CD14-positive monocyte (primary cell): ENCODE measurements at regions not wholly inside any gene's neighbourhood (a gene's known extent, or its start where the extent isn't known, plus 50 kb on each side); places are given as distances from the start of the nearest gene placed in this dataset.

Source experiments
- DNase-seq, 3 donors: peaks; one replicate each; pipeline ENCODE4 v3.0.0-alpha.2; 2011 to 2022
- H2AFZ ChIP-seq: 2 replicates; pipeline ENCODE4 v1.6.0; 2012; ENCODE audit warnings: mild to moderate bottlenecking, low read depth, low read length, inconsistent platforms; ENCODE audit not compliant: insufficient read depth, poor library complexity, severe bottlenecking
- H3K27ac ChIP-seq, 2 donors: 1 replicate in 1 of 2; 2 replicates in 1 of 2; pipeline ENCODE4 v1.5.1; 2012 to 2013; ENCODE audit warnings: low read length in 2 of 2, control low read depth in 1 of 2, inconsistent platforms in 1 of 2, low read depth in 1 of 2, mild to moderate bottlenecking in 1 of 2
- H3K27me3 ChIP-seq, 2 donors: one replicate each; pipeline versions ENCODE4 v1.6.0 to v1.6.1; 2011 to 2013; ENCODE audit warnings: low read length in 2 of 2; ENCODE audit not compliant: control insufficient read depth in 2 of 2, insufficient read depth in 2 of 2
- H3K36me3 ChIP-seq, 2 donors: replicated peaks in 1 of 2; 1 replicate in 1 of 2; 2 replicates in 1 of 2; pipeline versions ENCODE4 v1.5.1 to v1.6.1; 2012 to 2013; ENCODE audit warnings: low read length in 2 of 2, control low read depth in 1 of 2, inconsistent platforms in 1 of 2, mild to moderate bottlenecking in 1 of 2; ENCODE audit not compliant: insufficient read depth in 2 of 2, control insufficient read depth in 1 of 2
- H3K4me1 ChIP-seq, 2 donors: 1 replicate in 1 of 2; 2 replicates in 1 of 2; pipeline versions ENCODE4 v1.5.1 to v1.6.1; 2012 to 2013; ENCODE audit warnings: low read length in 2 of 2, control low read depth in 1 of 2, inconsistent platforms in 1 of 2, mild to moderate bottlenecking in 1 of 2, moderate library complexity in 1 of 2; ENCODE audit not compliant: insufficient read depth in 2 of 2, control insufficient read depth in 1 of 2
- H3K4me2 ChIP-seq: replicated peaks from 2 replicates; pipeline ENCODE3; 2012; ENCODE audit warnings: low read length, moderate library complexity, mild to moderate bottlenecking; ENCODE audit not compliant: poor library complexity, severe bottlenecking; ENCODE audit errors: extremely low read depth
- H3K4me3 ChIP-seq, 3 experiments: fragments of 200-600 bp in 1 of 3; sonication (generic) in 1 of 3; replicated peaks in 1 of 3; 1 replicate in 2 of 3; 2 replicates in 1 of 3; pipeline ENCODE4 v1.5.1; 2011 to 2013; ENCODE audit warnings: low read length in 3 of 3, mild to moderate bottlenecking in 3 of 3, control low read depth in 2 of 3, low read depth in 2 of 3, inconsistent platforms in 1 of 3, moderate library complexity in 1 of 3
- H3K79me2 ChIP-seq: 2 replicates; pipeline ENCODE4 v1.6.0; 2012; ENCODE audit warnings: mild to moderate bottlenecking, control low read depth, inconsistent platforms, low read length, moderate library complexity; ENCODE audit not compliant: insufficient read depth
- H3K9ac ChIP-seq: 2 replicates; pipeline ENCODE4 v1.6.0; 2017; ENCODE audit warnings: low read length, mild to moderate bottlenecking; ENCODE audit not compliant: insufficient read depth, poor library complexity, severe bottlenecking
- H3K9me3 ChIP-seq, 2 donors: replicated peaks in 1 of 2; 1 replicate in 1 of 2; 2 replicates in 1 of 2; pipeline versions ENCODE4 v1.5.1 to v1.6.1; 2012 to 2013; ENCODE audit warnings: low read length in 2 of 2, control low read depth in 1 of 2; ENCODE audit not compliant: control insufficient read depth in 1 of 2, insufficient read depth in 1 of 2
- H4K20me1 ChIP-seq: 2 replicates; pipeline ENCODE4 v1.6.0; 2012; ENCODE audit warnings: mild to moderate bottlenecking, low read length, control low read depth, moderate library complexity; ENCODE audit not compliant: insufficient read depth
- H3K27ac Mint-ChIP-seq, 7 donors: one replicate each; pipeline ENCODE4 v1.8.0; 2020; ENCODE audit warnings: mild to moderate bottlenecking in 7 of 7, mixed read lengths in 7 of 7, moderate library complexity in 6 of 7, inconsistent platforms in 2 of 7
- H3K27me3 Mint-ChIP-seq, 3 donors: one replicate each; pipeline ENCODE4 v1.8.0; 2021 to 2022; ENCODE audit warnings: low read depth in 3 of 3, mild to moderate bottlenecking in 3 of 3, mixed read lengths in 3 of 3, moderate library complexity in 3 of 3, inconsistent platforms in 1 of 3
- H3K36me3 Mint-ChIP-seq, 2 donors: one replicate each; pipeline ENCODE4 v1.8.0; 2020; ENCODE audit warnings: mixed read lengths in 2 of 2, inconsistent platforms in 1 of 2, mild to moderate bottlenecking in 1 of 2
- H3K4me1 Mint-ChIP-seq: one replicate; pipeline ENCODE4 v1.8.0; 2020; ENCODE audit warnings: mild to moderate bottlenecking, mixed read lengths
- H3K4me3 Mint-ChIP-seq, 2 donors: one replicate each; pipeline ENCODE4 v1.8.0; 2020; ENCODE audit warnings: mild to moderate bottlenecking in 2 of 2, mixed read lengths in 2 of 2, moderate library complexity in 1 of 2
- H3K9me3 Mint-ChIP-seq, 7 donors: one replicate each; pipeline ENCODE4 v1.8.0; 2020 to 2022; ENCODE audit warnings: mixed read lengths in 7 of 7, mild to moderate bottlenecking in 6 of 7, moderate library complexity in 6 of 7, inconsistent platforms in 2 of 7
- CTCF ChIP-seq: fragments of 200-600 bp; IDR thresholded peaks from one replicate; pipeline ENCODE4 v1.8.0; 2022; ENCODE audit warnings: antibody characterized with exemption, mild to moderate bottlenecking
- WGBS: methylation state at CpG from one replicate; pipeline ENCODE4 v1.1.5; 2013; ENCODE audit warnings: missing lambda C conversion rate; ENCODE audit not compliant: insufficient coverage; 5-methylcytosine and 5-hydroxymethylcytosine counted together
- intact Hi-C, 2 donors: fragments of 100-400 bp; cut with micrococcal nuclease; formaldehyde crosslinking; loops; one replicate each; pipeline versions ENCODE4 v1.15.0 to v1.15.1; 2023

GRCh38 chr15:26472661-26473060, 300.2 kb downstream of the GABRB3 start:
- intact Hi-C loops: no loop called here
- Histone ChIP-seq H3K27ac (no peak overlapping the region), H3K4me2 (no peak overlapping the region), H3K9me3 (peaks cover 44 to 85% of the 10 kb centered on the region in 2 donors), H3K79me2 (no peaks in the 10 kb centered on the region), H4K20me1 (no peaks in the 10 kb centered on the region), H3K36me3 (no peaks in the 10 kb centered on the region), H2AFZ (no peak overlapping the region), H3K4me1 (no peaks in the 10 kb centered on the region), H3K27me3 (no peaks in the 10 kb centered on the region), H3K9ac (no peak overlapping the region), H3K4me3 (no peak overlapping the region)
- H3K9me3 Mint-ChIP-seq: peaks cover 13 to 47% (median 26%) of the 10 kb centered on the region in 7 donors
- DNase-seq: no peak
- H3K4me1 Mint-ChIP-seq: no peaks in the 10 kb centered on the region
- no peak for TF ChIP-seq CTCF
- H3K27me3 Mint-ChIP-seq: no peaks in the 10 kb centered on the region
- H3K4me3 Mint-ChIP-seq: no peak overlapping the region
- 93% methylated on average over 4 of the region's 5 CpGs for WGBS
- no peaks in the 10 kb centered on the region for H3K36me3 Mint-ChIP-seq
- no peak overlapping the region for H3K27ac Mint-ChIP-seq

- Histone ChIP-seq H3K4me1 (no peaks in the 10 kb centered on the region), H3K4me3 (no peak overlapping the region), H3K79me2 (no peaks in the 10 kb centered on the region), H4K20me1 (no peaks in the 10 kb centered on the region), H3K9ac (no peak overlapping the region), H2AFZ (no peak overlapping the region), H3K27ac (no peak overlapping the region), H3K4me2 (no peak overlapping the region), H3K36me3 (no peaks in the 10 kb centered on the region), H3K9me3 (peaks cover 43 to 64% of the 10 kb centered on the region in 2 donors), H3K27me3 (no peaks in the 10 kb centered on the region)
- Mint-ChIP-seq H3K27me3 (no peaks in the 10 kb centered on the region), H3K9me3 (peaks cover 21 to 61% (median 40%) of the 10 kb centered on the region in 7 donors), H3K27ac (no peak overlapping the region), H3K4me1 (no peaks in the 10 kb centered on the region), H3K36me3 (no peaks in the 10 kb centered on the region), H3K4me3 (no peak overlapping the region)
- no peak for DNase-seq
- WGBS: 89% methylated on average over 10 of the region's 13 CpGs
- intact Hi-C loops: no loop called here
- TF ChIP-seq CTCF: no peak
Measured at GRCh38 chr15:26461847-26462608, 310.8 kb downstream of the GABRB3 start.
